Umbilical cord (tissue), 1 donor: ENCODE measurements at regions not wholly inside any gene's neighbourhood (a gene's known extent, or its start where the extent isn't known, plus 50 kb on each side); places are given as distances from the start of the nearest gene placed in this dataset.

Experiments
- DNase-seq: peaks from one replicate; pipeline ENCODE4 v3.0.0-alpha.2; 2015; ENCODE audit warnings: low spot score

DNA sequence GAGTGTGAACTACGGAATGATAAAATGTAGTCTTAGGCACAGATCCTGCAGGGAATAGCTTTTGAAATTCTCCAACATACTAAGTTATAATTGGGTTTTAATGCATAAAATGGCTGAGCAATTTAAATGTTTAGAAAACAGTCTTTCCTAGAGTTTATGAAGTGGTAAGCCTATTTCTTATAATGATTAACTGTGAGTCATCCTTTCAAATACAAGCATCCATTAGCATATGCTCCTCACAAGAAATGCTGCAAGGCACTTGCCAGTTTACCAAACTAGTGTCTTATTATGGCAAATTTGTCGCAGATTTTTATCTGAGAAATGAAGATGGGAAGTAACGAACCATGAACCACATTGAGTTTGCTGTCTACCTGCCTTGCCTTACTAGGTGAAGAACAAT, 101.3 kb upstream of the ESRRG start:
- no peak for DNase-seq

GRCh38 chr1:216823731-216824130, 100.5 kb upstream of the ESRRG start:
- no peak for DNase-seq

- DNase-seq, result no peak
Observed at GRCh38 chr1:216822480-216822879, 99.3 kb upstream of the ESRRG start.

GRCh38 chr1:216820345-216820744, 97.1 kb upstream of the ESRRG start:
- DNase-seq, result no peak

- DNase-seq, result no peak
Observed at GRCh38 chr1:216818284-216818683, 95.1 kb upstream of the ESRRG start.

DNA sequence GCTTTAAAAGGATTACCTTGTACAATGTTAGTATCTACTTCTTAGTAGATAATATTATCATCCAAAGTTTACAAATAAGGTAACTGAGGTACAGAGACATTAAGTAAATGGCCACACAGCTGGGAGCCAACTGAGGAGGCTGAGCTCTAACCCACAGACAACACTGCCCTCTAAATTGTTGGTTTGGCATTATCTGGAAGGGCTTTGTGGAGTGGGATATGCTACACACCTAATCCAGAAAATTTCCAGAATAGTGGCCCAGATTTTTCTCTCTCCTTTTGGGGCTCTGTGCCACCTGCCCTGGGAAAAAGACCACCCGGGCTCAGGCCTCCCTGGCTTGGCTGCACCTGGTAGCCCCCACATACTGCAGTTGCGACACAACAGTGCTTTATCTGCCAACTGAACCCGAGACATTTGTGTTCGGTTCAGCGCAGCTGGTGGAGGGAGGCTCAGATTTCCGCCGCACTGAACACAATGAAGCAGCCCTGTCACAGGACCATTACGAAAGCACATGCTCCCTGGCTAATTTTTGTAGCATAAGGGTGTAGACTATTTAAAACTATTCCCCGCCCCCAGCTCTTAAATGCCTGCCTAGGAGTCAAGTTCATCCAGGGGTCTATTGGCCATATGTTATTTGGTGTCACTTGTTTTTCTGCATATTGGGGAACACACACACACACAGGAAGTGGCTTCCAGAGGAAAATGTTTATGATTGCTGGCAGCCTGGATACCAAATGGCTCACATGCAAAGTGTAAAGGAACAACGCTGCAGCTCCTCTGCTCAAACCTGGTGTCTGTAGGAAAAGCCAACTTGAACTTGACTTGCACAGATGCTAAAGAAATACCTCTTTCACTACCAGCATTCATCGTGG, 92.3 kb upstream of the ESRRG start:
- DNase-seq, result no peak

- DNase-seq, result no peak
Observed at GRCh38 chr1:216814576-216815259, 91.5 kb upstream of the ESRRG start.

- DNase-seq, result peak; percentile 7
Observed at GRCh38 chr1:216812966-216813365, 89.7 kb upstream of the ESRRG start.

GRCh38 chr1:216809649-216810048, 86.4 kb upstream of the ESRRG start:
- DNase-seq, result no peak

DNA sequence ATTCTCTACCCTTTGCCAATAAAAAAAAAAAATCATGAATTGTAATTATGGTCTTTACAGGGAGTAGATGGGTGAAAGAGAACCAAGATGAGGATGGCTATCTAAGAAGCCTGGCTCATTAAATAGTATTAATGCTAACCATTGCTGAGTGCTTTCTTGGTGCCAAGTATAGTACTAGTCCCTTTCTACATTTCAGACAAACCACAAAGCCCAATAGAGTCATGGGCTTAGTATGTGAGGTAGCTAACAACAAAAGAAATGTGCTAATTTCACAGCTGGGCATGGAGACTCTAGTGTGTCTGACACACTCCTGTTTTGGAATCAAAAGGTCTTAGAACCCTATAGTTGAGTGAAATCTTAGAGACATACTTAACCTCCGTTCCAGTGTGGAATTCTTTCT, 84.5 kb upstream of the ESRRG start:
- DNase-seq, result no peak

DNA sequence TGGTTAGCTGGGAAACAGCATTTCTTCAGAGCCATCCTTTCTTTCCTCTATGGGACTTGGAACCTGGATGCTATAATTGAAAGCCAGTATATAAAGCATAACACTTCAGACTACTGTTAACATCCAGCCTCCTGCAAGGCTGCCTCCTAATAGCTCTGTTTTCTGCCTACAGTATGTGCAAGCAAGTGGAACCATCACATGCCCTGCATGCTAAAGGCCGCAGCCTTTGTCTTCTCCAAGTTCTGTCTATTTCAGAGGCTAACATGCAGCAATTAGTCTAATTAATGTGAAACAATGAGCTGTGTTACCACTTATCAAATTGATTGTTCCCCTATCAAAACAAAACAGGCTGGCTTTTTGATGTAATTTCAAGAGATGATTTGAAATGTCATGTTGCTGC, 82.7 kb upstream of the ESRRG start:
- no peak for DNase-seq

DNA sequence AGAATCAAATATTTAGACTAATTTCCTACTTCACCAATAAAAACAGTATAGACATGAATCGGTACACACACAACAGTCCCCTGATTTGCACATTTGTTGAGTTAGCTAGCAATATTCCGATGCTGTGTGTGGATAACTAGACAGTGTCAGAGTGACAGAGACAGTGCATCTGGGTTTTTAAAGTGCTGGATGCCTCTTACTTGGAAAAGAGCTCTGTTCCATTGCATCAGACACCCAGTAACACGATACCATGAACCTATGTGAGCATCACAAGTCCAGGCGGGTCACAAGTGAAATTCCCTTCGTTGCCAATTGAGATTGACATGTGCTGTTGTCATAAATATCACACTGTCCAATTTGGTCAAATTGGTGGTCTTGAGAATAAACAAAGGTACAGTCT, 82.0 kb upstream of the ESRRG start:
- no peak for DNase-seq

GRCh38 chr1:216804111-216804510, 80.9 kb upstream of the ESRRG start:
- DNase-seq, result no peak

- no peak for DNase-seq
Observed at GRCh38 chr1:216794586-216794985, 71.4 kb upstream of the ESRRG start.

DNA sequence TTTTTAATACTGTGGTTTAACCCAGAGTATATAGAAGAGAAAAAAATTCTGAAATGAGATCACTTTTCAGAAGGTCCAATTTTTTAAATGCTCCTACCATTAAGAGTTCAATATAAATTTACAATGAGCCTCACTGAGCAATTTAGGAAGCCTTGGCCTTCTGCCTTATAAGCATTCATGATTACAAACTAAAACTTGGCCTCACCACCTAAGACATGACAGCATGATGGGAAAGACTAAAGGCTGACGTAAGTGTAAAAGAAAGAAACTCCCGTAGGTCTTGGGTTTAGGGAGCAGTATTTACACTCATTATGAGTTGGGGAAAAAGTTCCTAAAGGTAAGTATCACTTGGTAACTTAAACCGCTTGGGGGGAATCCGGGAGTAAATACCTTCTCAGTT, 70.7 kb upstream of the ESRRG start:
- DNase-seq, result no peak

GRCh38 chr1:216793303-216793702, 70.1 kb upstream of the ESRRG start:
- no peak for DNase-seq

GRCh38 chr1:216788671-216789070, 65.4 kb upstream of the ESRRG start:
- DNase-seq, result no peak

DNA sequence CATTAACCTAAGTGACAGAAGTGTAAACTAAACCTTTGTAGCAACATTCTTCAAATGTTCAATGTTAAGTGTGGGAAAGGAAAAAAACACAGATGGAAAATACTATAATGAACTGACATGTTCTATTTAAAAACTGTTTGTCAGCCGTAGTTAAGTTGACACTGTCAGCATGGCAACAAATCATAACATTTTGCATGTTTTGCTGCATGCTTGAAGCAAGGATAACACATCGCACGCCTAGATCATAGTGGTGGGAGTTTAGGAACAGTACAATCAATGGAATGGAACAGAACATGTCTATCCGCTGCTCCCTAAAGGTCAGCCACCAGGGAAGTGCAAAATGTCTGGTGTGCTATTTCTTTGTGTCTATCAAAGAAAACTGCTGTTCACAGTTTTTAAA, 62.5 kb upstream of the ESRRG start:
- DNase-seq, result no peak

- no peak for DNase-seq
Observed at GRCh38 chr1:216785221-216785620, 62.0 kb upstream of the ESRRG start.

GRCh38 chr1:216779686-216780085, 56.5 kb upstream of the ESRRG start:
- no peak for DNase-seq

- no peak for DNase-seq
Observed at GRCh38 chr1:216778737-216779136, 55.5 kb upstream of the ESRRG start.

DNA sequence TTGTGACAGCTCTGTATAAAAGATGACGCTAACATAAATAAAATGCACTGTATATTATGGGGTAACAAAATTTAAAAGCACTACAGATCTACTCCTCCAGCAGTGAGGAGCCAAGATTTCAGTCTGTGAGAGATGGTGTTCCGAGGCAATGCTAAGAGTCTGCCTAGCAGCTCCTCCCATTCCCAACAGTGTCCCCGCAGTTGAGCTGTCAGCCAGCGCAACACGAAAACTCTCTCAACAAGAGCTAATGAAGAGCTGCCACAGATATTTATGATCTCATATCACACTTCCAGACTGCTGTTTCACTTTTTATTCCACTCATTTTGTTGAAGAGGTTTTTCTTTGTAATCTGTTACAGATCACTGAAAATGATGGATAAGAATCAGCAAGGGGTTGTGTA, 53.9 kb upstream of the ESRRG start:
- DNase-seq, result no peak
